ENCODE measurements at regions not wholly inside any gene's neighbourhood (a gene's known extent, or its start where the extent isn't known, plus 50 kb on each side); places are given as distances from the start of the nearest gene placed in this dataset.

- no peak for FAIRE-seq
- DNase-seq (ENCODE audit: insufficient read length, low spot score): no peak
- no peak for TF ChIP-seq CTCF (IDR thresholded peaks at IDR 0.05; ENCODE audit: insufficient read depth, missing control alignments)
Measured at GRCh38 chr1:209309198-209309597, 274.3 kb upstream of the CAMK1G start.

- no peak for TF ChIP-seq CTCF (IDR thresholded peaks at IDR 0.05; ENCODE audit: insufficient read depth, missing control alignments)
- DNase-seq (ENCODE audit: insufficient read length, low spot score) (no peak), FAIRE-seq (no peak)
Measured at GRCh38 chr1:209311770-209312169, 271.7 kb upstream of the CAMK1G start.

GRCh38 chr1:209316929-209317328, 266.6 kb upstream of the CAMK1G start:
- FAIRE-seq (no peak), DNase-seq (ENCODE audit: insufficient read length, low spot score) (no peak)
- no peak for TF ChIP-seq CTCF (IDR thresholded peaks at IDR 0.05; ENCODE audit: insufficient read depth, missing control alignments)

GRCh38 chr1:209318181-209319056, 265.1 kb upstream of the CAMK1G start:
- FAIRE-seq: no peak
- TF ChIP-seq CTCF (IDR thresholded peaks at IDR 0.05; ENCODE audit: insufficient read depth, missing control alignments): no peak
- DNase-seq (ENCODE audit: insufficient read length, low spot score): no peak

GRCh38 chr1:209319057-209319432, 264.5 kb upstream of the CAMK1G start:
- FAIRE-seq (no peak), DNase-seq (ENCODE audit: insufficient read length, low spot score) (no peak)
- no peak for TF ChIP-seq CTCF (IDR thresholded peaks at IDR 0.05; ENCODE audit: insufficient read depth, missing control alignments)

- TF ChIP-seq CTCF (IDR thresholded peaks at IDR 0.05; ENCODE audit: insufficient read depth, missing control alignments): no peak
- DNase-seq (ENCODE audit: insufficient read length, low spot score) (no peak), FAIRE-seq (no peak)
Measured at GRCh38 chr1:209319549-209319948, 264.0 kb upstream of the CAMK1G start.

GRCh38 chr1:209323743-209324142, 259.8 kb upstream of the CAMK1G start:
- FAIRE-seq (no peak), DNase-seq (ENCODE audit: insufficient read length, low spot score) (no peak)
- TF ChIP-seq CTCF (IDR thresholded peaks at IDR 0.05; ENCODE audit: insufficient read depth, missing control alignments): no peak
